ENCODE measurements at regions not wholly inside any gene's neighbourhood (a gene's known extent, or its start where the extent isn't known, plus 50 kb on each side); places are given as distances from the start of the nearest gene placed in this dataset.

GRCh38 chr1:55931081-55931940, 648.1 kb downstream of the PLPP3 start:
- H3K36me3 ChIP-seq (ENCODE audit: control insufficient read depth in 2 of 4, insufficient read depth in 4 of 4, low read length in 3 of 4), result no peaks in the 10 kb centered on the region
- ChIA-PET POLR2A (ENCODE audit: partially characterized antibody) (no interaction called here), CTCF (ENCODE audit: partially characterized antibody) (interaction anchor here (0.7 to 1.0 kb wide), 3 partner anchors 206 to 594 kb away, joined by 3 read pairs; no protein-coding TSS in a partner anchor)
- H2AK5ac ChIP-seq (ENCODE audit: low read depth, low read length), result no peak overlapping the region
- no peak overlapping the region for H2BK120ac ChIP-seq (replicated peaks; ENCODE audit: low read depth, low read length)
- H2BK20ac ChIP-seq (ENCODE audit: low read length), result no peak overlapping the region
- H4K5ac ChIP-seq (ENCODE audit: insufficient read length, low read depth, low read length), result no peak overlapping the region
- H3K9ac ChIP-seq (replicated peaks in 1 of 4; ENCODE audit: extremely low read depth in 1 of 4, low read depth in 3 of 4, low read length in 3 of 4), result no peak overlapping the region
- DNase-seq (ENCODE audit: low read depth in 1 of 2, low spot score in 2 of 2) (no peak), FAIRE-seq (no peak)
- H4K8ac ChIP-seq (ENCODE audit: extremely low read depth, insufficient read depth, low read length), result no peak overlapping the region
- no peak overlapping the region for H4K91ac ChIP-seq (replicated peaks; ENCODE audit: insufficient read length, low read length)
- no peak overlapping the region for H2AFZ ChIP-seq (ENCODE audit: low read length)
- no peaks in the 10 kb centered on the region for H3K27me3 ChIP-seq (replicated peaks in 1 of 4; ENCODE audit: control insufficient read depth in 3 of 4, extremely low read depth in 1 of 4, insufficient read depth in 3 of 4, low read length in 3 of 4)
- no peaks in the 10 kb centered on the region for H4K20me1 ChIP-seq (replicated peaks in 1 of 2; ENCODE audit: control insufficient read depth in 1 of 2, insufficient read depth in 2 of 2, low read length in 2 of 2)
- H2BK15ac ChIP-seq (ENCODE audit: low read length), result no peak overlapping the region
- no peaks in the 10 kb centered on the region for H3K79me2 ChIP-seq (ENCODE audit: control insufficient read depth in 1 of 2, insufficient read depth in 2 of 2, low read length in 2 of 2)
- no peak overlapping the region for H3K18ac ChIP-seq (ENCODE audit: extremely low read depth, low read length)
- WGBS, 2 experiments (ENCODE audit: extremely low coverage in 1 of 2, insufficient coverage in 1 of 2, insufficient read length in 1 of 2, insufficient replicate concordance in 2 of 2, low coverage in 1 of 2, low lambda C conversion rate in 2 of 2, missing lambda C conversion rate in 1 of 2), result 95% methylated on average over 4 of the region's 4 CpGs; no CpG with 5 or more reads in 1 of the 2 experiments
- no peak overlapping the region for H3K27ac ChIP-seq (ENCODE audit: low read depth, low read length)
- H3K4ac ChIP-seq (replicated peaks; ENCODE audit: insufficient read length, low read depth, low read length), result no peak overlapping the region
- H3K23ac ChIP-seq (ENCODE audit: insufficient read length), result no peak overlapping the region
- H3K23me2 ChIP-seq (ENCODE audit: low read depth, low read length), result no peaks in the 10 kb centered on the region
- H3K9me3 ChIP-seq (ENCODE audit: insufficient read depth in 2 of 2, low read depth in 1 of 2, low read length in 1 of 2), result 0 out of 4 replicates have a peak, but pooled peaks cover 0 to 7% of the 10 kb centered on the region in 2 experiments
- H3K4me2 ChIP-seq (ENCODE audit: insufficient read depth in 1 of 2, low read depth in 2 of 2, low read length in 2 of 2), result no peak overlapping the region
- H2BK5ac ChIP-seq (ENCODE audit: low read depth, low read length), result no peak overlapping the region
- H3K14ac ChIP-seq (ENCODE audit: insufficient read length), result no peak overlapping the region
- H3K4me1 ChIP-seq (replicated peaks in 1 of 4; ENCODE audit: control insufficient read depth in 3 of 4, insufficient read depth in 4 of 4, low read length in 3 of 4), result no peaks in the 10 kb centered on the region
- H2BK12ac ChIP-seq (ENCODE audit: low read depth, low read length), result no peak overlapping the region
- no peak overlapping the region for H3K56ac ChIP-seq (replicated peaks; ENCODE audit: insufficient read length, low read depth, low read length)
- H3K79me1 ChIP-seq (ENCODE audit: low read depth, low read length), result no peaks in the 10 kb centered on the region
- no peak overlapping the region for H3K4me3 ChIP-seq (ENCODE audit: extremely low read depth in 1 of 4, insufficient read depth in 2 of 4, low read depth in 3 of 4, low read length in 4 of 4)
- TF ChIP-seq POLR2A (IDR thresholded peaks at IDR 0.05; ENCODE audit: control extremely low read depth in 1 of 2, low read depth in 2 of 2, low read length in 2 of 2), result no peak
- no peak for TF ChIP-seq TEAD4 (IDR thresholded peaks at IDR 0.05; ENCODE audit: low read depth, low read length)
